HTR-8/SVneo (cell line): ENCODE measurements at regions not wholly inside any gene's neighbourhood (a gene's known extent, or its start where the extent isn't known, plus 50 kb on each side); places are given as distances from the start of the nearest gene placed in this dataset.

Experiments used
- DNase-seq: peaks from one replicate; pipeline ENCODE4 v3.0.0; 2011; ENCODE audit warnings: low spot score, mixed read lengths; ENCODE audit not compliant: insufficient read length
- FAIRE-seq: peaks from 2 replicates; lab custom pipeline; 2011; peaks lifted over from hg19 to GRCh38; lab: Jason Lieb, UNC

DNA sequence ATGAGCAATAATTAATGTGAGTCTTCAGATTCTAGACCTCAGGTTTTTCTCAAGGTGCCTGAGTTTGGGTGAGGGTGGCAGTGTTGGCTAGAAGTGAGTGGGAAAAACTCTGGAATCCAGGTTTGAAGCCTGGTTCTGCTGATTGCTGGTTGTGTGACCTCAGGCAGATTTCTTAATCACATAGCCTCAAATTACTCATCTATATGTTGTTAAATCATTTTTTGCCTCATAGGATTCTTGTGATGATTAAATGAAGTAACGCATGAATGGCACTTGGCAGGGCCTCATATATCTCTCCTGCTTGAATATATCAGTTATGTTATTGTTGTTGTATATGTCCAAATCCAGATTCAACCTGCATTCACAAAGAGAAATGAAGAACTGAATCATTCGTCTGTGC is 60.5 kb downstream of the NR2F2 start:
- DNase-seq, result no peak
- FAIRE-seq, result no peak

- DNase-seq (no peak), FAIRE-seq (no peak)
Observed at GRCh38 chr15:96392380-96393208, 62.1 kb downstream of the NR2F2 start.

DNA sequence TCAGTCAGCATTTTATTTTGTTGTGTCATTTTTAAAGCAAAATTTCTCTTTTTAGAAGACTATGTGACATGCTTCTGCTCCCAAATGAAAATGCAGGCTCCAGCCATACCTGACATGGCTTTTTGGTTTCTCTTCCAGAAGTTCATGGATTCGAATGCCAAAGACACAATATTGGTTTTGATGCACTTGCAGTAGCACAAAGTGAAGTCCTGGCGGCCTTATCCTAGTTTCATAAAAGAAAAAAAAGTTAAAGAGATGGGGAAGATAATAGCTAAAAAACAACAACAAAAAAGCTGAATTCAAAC is 62.7 kb downstream of the NR2F2 start:
- FAIRE-seq, result no peak

DNA sequence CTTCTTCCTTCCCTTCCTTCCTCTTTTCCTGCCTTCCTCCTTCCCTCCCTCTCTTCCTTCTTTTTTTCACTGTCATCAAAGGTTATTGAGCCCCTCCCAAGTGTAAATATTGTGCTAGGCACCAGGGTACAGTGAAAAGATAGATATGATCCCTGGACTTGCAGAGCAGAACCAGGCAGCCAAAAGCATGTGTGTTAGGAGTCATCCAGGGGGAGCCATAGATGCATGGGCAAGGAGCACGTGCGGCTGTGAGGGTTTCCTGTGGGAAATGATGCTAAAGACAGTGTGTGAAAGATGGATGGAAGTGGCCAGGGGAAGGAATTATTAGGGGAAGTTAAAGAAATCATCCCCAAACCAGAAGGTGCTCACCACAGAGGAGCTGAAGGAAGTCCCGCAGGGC is 65.2 kb downstream of the NR2F2 start:
- FAIRE-seq (no peak), DNase-seq (no peak)

More for the DNA sequence above, 62.7 kb downstream of the NR2F2 start:
- no peak for DNase-seq

DNA sequence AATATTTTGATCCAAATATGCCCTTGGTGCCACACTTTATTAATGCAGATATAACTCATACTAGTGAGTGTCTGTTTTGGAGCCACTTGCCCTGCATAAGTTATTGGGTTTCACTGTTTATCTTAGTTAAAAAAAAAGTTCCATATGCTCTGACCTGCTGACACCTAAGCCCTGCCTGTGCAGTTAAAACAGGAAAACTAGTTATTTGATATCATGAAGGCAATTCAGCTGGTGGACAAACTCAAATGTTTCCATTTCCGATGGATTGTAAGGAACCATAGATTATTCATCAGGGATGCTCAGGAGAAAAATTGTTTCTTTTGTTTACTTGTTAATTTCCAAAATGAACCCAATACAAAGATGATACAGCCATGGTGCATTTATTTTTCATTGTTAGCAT is 68.3 kb downstream of the NR2F2 start:
- DNase-seq, result no peak
- FAIRE-seq, result no peak

GRCh38 chr15:96402403-96402802 is 71.9 kb downstream of the NR2F2 start:
- no peak for DNase-seq
- FAIRE-seq, result no peak

DNA sequence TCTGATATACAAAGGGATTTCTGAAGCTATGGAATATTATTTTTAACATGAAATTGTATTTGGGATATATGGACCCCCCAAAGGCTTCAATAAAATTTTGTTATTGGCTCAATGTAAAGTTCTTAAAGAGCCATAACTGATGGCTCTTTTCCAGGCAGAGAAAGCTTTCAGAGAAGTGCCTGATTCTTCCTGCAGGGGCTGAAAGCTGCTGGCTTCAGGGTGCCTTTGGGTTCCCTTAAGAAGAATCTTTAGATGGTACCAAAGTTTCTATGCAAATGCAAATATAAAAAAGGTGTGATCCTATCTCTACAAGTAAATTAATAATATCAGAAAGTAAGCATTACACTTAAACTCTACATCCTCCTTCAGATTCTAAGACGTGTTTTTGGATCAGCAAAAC is 72.6 kb downstream of the NR2F2 start:
- FAIRE-seq (no peak), DNase-seq (no peak)

- FAIRE-seq (no peak), DNase-seq (no peak)
Observed at GRCh38 chr15:96403932-96404331, 73.4 kb downstream of the NR2F2 start.

- no peak for FAIRE-seq
- no peak for DNase-seq
Observed at GRCh38 chr15:96404560-96404959, 74.1 kb downstream of the NR2F2 start.

GRCh38 chr15:96406291-96406690 is 75.8 kb downstream of the NR2F2 start:
- DNase-seq (no peak), FAIRE-seq (no peak)

DNA sequence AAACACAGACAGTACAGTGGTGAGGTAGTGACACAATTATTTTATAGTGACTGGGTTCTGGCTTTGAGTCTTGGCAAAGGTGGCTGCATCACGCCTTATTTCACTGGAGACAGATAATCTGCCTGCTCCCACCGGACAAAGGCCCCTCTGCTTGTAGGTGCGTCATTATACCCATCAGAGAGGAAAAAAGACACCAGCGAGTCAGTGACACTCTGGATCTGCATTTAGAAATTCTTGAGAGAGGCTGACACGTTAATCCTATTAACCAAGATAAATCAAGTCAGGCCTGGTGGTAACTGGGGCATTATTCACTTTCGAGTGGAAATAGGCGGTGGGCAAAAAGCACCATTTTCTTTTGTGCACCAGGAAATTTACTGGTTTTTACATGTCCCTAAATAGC is 76.2 kb downstream of the NR2F2 start:
- FAIRE-seq (no peak), DNase-seq (no peak)

- DNase-seq (no peak), FAIRE-seq (no peak)
Observed at GRCh38 chr15:96407482-96407881, 77.0 kb downstream of the NR2F2 start.

GRCh38 chr15:96408591-96409183 is 78.2 kb downstream of the NR2F2 start:
- FAIRE-seq (no peak), DNase-seq (no peak)

- DNase-seq, result no peak
- FAIRE-seq, result no peak
Observed at GRCh38 chr15:96409215-96410138, 79.0 kb downstream of the NR2F2 start.

- DNase-seq, result no peak
- no peak for FAIRE-seq
Observed at GRCh38 chr15:96410175-96411055, 79.9 kb downstream of the NR2F2 start.

DNA sequence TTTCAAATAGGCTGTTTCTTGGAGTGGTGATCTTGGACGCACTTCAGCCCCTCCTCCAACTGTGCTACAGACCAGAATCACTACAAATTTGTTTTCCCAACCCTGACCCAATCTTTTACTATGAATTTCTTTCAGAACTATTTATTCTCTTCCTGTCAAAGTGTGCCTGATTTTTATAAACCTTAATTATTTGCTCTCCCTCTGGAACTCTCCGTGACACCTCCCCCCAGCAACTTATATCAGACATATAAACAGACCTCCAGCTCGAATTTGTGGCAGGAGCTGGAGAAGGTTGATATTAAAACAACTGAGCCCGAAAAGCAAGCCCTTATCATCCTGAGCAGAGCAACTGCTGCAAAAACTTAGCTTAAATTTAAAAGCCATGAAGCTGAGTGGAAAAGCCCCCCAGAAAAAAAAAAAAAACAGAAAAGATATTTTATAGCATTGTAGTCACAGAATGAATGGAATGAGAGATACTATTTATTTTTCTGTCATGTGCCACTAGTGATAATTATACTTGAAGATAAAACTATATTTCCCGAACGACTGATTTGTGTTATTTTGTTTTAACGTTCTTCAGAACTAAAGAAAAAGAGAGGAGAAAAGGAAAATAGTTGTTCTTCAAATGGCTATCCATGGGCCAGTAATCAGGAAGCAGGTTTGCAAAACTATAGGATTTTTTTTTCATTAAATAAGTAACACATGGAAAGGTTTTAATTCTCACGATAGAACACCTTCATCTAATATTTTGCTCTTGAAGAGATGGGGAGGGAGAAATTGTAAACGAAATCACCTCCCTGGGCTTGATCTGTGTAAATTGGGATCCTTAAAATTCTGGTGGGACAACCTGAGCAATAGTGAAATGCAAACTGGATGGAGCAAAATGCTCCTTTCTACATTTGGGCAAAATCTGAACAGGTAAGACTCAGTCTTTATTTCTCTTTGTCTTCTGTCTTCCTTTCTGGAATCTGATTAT is 80.8 kb downstream of the NR2F2 start:
- FAIRE-seq, result no peak
- DNase-seq, result no peak

DNA sequence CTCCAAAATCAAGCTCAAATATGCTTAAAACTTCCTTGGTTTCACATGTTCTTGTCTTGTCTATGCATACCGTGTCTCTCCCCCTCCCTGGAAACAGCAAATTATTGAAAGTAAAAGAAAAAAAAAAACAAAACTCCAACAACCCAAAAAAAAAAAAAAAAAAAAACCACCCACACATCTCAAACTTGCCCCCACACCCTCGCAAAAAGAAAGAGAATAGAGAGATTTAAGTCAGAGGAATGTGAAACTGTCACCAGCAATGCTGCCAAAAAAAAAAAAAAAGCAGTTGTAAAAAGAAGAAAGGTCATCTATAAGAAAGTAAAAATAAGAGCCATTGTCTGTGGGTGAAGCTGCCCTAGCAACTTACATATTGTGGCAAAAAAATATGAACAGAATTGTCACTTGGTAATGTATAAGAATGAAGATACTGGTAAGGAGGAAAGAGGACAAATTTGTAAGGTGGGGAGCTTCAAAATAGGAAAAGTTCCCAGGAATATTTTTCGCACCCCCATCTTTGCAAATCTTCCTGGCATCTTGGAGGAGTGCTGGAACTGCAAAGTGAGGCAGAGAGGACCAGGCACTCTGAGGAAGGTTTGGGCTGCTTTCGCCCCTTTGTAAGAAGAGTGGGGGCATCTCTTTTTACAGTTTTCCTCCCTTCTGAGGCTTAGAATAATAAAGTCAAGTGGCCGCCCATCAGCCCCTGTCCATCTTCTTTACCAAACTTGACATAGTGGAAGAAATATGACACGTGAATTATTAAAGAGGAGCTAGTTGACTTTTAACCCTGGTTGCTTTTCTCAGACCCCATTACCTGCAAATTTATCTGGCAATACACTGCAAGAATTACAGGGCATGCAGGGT is 81.8 kb downstream of the NR2F2 start:
- DNase-seq (no peak), FAIRE-seq (no peak)

GRCh38 chr15:96412906-96413231 is 82.4 kb downstream of the NR2F2 start:
- no peak for DNase-seq
- FAIRE-seq, result no peak
